Urothelium cell line (cell line): ENCODE measurements at regions not wholly inside any gene's neighbourhood (a gene's known extent, or its start where the extent isn't known, plus 50 kb on each side); places are given as distances from the start of the nearest gene placed in this dataset.

Experiments
- DNase-seq: peaks from one replicate; pipeline ENCODE4 v3.0.0; 2011; ENCODE audit warnings: low spot score, mixed read lengths
- FAIRE-seq: peaks from 2 replicates; lab custom pipeline; 2011; peaks lifted over from hg19 to GRCh38; lab: Jason Lieb, UNC

GRCh38 chr15:47409600-47409999 is 307.7 kb upstream of the SEMA6D start:
- FAIRE-seq: no peak

GRCh38 chr15:47410247-47410646 is 307.1 kb upstream of the SEMA6D start:
- DNase-seq (no peak), FAIRE-seq (no peak)

More at GRCh38 chr15:47409600-47409999, 307.7 kb upstream of the SEMA6D start:
- DNase-seq: no peak

- FAIRE-seq: no peak
Measured at GRCh38 chr15:47411733-47412132, 305.6 kb upstream of the SEMA6D start.

GRCh38 chr15:47412136-47412535 is 305.2 kb upstream of the SEMA6D start:
- FAIRE-seq (no peak), DNase-seq (no peak)

More at GRCh38 chr15:47411733-47412132, 305.6 kb upstream of the SEMA6D start:
- no peak for DNase-seq

GRCh38 chr15:47412802-47413201 is 304.5 kb upstream of the SEMA6D start:
- no peak for DNase-seq
- no peak for FAIRE-seq

- no peak for DNase-seq
- no peak for FAIRE-seq
Measured at GRCh38 chr15:47414207-47414606, 303.1 kb upstream of the SEMA6D start.

- FAIRE-seq (no peak), DNase-seq (no peak)
Measured at GRCh38 chr15:47415539-47415971, 301.8 kb upstream of the SEMA6D start.

GRCh38 chr15:47422881-47423665 is 294.2 kb upstream of the SEMA6D start:
- DNase-seq: no peak
- FAIRE-seq: no peak

GRCh38 chr15:47427463-47427862 is 289.8 kb upstream of the SEMA6D start:
- no peak for FAIRE-seq
- no peak for DNase-seq

GRCh38 chr15:47429376-47429775 is 287.9 kb upstream of the SEMA6D start:
- DNase-seq: no peak
- FAIRE-seq: no peak

GRCh38 chr15:47431501-47431900 is 285.8 kb upstream of the SEMA6D start:
- DNase-seq (peak; percentile 14), FAIRE-seq (no peak)

GRCh38 chr15:47432826-47433225 is 284.5 kb upstream of the SEMA6D start:
- no peak for DNase-seq
- no peak for FAIRE-seq

- DNase-seq: no peak
- FAIRE-seq: no peak
Measured at GRCh38 chr15:47434596-47434995, 282.7 kb upstream of the SEMA6D start.

GRCh38 chr15:47437491-47437890 is 279.8 kb upstream of the SEMA6D start:
- no peak for FAIRE-seq
- DNase-seq: no peak

- FAIRE-seq (no peak), DNase-seq (no peak)
Measured at GRCh38 chr15:47439146-47440111, 277.9 kb upstream of the SEMA6D start.

- no peak for FAIRE-seq
Measured at GRCh38 chr15:47442371-47442770, 274.9 kb upstream of the SEMA6D start.

GRCh38 chr15:47443839-47444238 is 273.5 kb upstream of the SEMA6D start:
- DNase-seq: peak; percentile 20
- no peak for FAIRE-seq

More at GRCh38 chr15:47442371-47442770, 274.9 kb upstream of the SEMA6D start:
- DNase-seq: no peak

GRCh38 chr15:47445723-47446392 is 271.4 kb upstream of the SEMA6D start:
- FAIRE-seq: no peak

GRCh38 chr15:47460795-47461573 is 256.3 kb upstream of the SEMA6D start:
- FAIRE-seq (no peak), DNase-seq (no peak)

More at GRCh38 chr15:47445723-47446392, 271.4 kb upstream of the SEMA6D start:
- DNase-seq: no peak

- no peak for FAIRE-seq
- no peak for DNase-seq
Measured at GRCh38 chr15:47461652-47462141, 255.6 kb upstream of the SEMA6D start.
